WTC11 (cell line): ENCODE measurements at regions not wholly inside any gene's neighbourhood (a gene's known extent, or its start where the extent isn't known, plus 50 kb on each side); places are given as distances from the start of the nearest gene placed in this dataset.

Experiments
- ATAC-seq: fragments of 200-7000 bp; cut with Tn5 transposase; 2 replicates; pipeline ENCODE4 v1.10.0; 2021; ENCODE audit warnings: mild to moderate bottlenecking, moderate library complexity
- CTCF ChIA-PET: fragments of 300-600 bp; sonication (Branson Sonifier 250); formaldehyde crosslinking; loops from one replicate; lab custom pipeline; 2021; ENCODE audit warnings: antibody characterized with exemption; lab: Charles Lee
- POLR2A ChIA-PET: fragments of 350-600 bp; sonication (Branson Sonifier 250); formaldehyde crosslinking; loops from one replicate; lab custom pipeline; 2021; ENCODE audit warnings: antibody characterized with exemption; lab: Charles Lee
- DNase-seq: peaks from one replicate; pipeline ENCODE4 v3.0.0; 2021; ENCODE audit warnings: low spot score
- H3K27ac Mint-ChIP-seq: 2 replicates; pipeline ENCODE4 v1.8.0; 2021; ENCODE audit warnings: mixed read lengths
- H3K27me3 Mint-ChIP-seq: 2 replicates; pipeline ENCODE4 v1.8.0; 2021; ENCODE audit warnings: low read depth, mild to moderate bottlenecking, moderate library complexity, mixed read lengths
- H3K36me3 Mint-ChIP-seq: 2 replicates; pipeline ENCODE4 v1.8.0; 2021; ENCODE audit warnings: mixed read lengths
- H3K4me1 Mint-ChIP-seq: 2 replicates; pipeline ENCODE4 v1.8.0; 2022; ENCODE audit warnings: mixed read lengths
- H3K4me3 Mint-ChIP-seq: 2 replicates; pipeline ENCODE4 v1.8.0; 2021; ENCODE audit warnings: mild to moderate bottlenecking, moderate library complexity, mixed read lengths
- H3K9me3 Mint-ChIP-seq: 2 replicates; pipeline ENCODE4 v1.8.0; 2021; ENCODE audit warnings: mixed read lengths
- ATF6 ChIP-seq: sonication (generic); formaldehyde crosslinking; IDR thresholded peaks from 2 replicates; pipeline ENCODE4 v1.8.1; 2023; ENCODE audit warnings: mild to moderate bottlenecking, missing genetic modification reagents
- CREB1 ChIP-seq: sonication (generic); formaldehyde crosslinking; IDR thresholded peaks from 2 replicates; pipeline ENCODE4 v1.8.0; 2023; ENCODE audit warnings: mild to moderate bottlenecking, missing genetic modification reagents
- CREM ChIP-seq: sonication (generic); formaldehyde crosslinking; IDR thresholded peaks from 2 replicates; pipeline ENCODE4 v1.8.1; 2022; ENCODE audit warnings: mild to moderate bottlenecking, missing genetic modification reagents, moderate library complexity
- FOXJ3 ChIP-seq: sonication (generic); formaldehyde crosslinking; IDR thresholded peaks from 2 replicates; pipeline ENCODE4 v1.9.0; 2021; ENCODE audit warnings: missing genetic modification reagents, mild to moderate bottlenecking, borderline replicate concordance
- FOXP1 ChIP-seq: sonication (generic); formaldehyde crosslinking; IDR thresholded peaks from 2 replicates; pipeline ENCODE4 v1.8.0; 2022; ENCODE audit warnings: missing genetic modification reagents, mild to moderate bottlenecking, moderate library complexity, borderline replicate concordance
- GABPB1 ChIP-seq: sonication (generic); formaldehyde crosslinking; IDR thresholded peaks from 2 replicates; pipeline ENCODE4 v1.8.1; 2023; ENCODE audit warnings: mild to moderate bottlenecking, missing genetic modification reagents
- GRHL2 ChIP-seq: fragments of 250-450 bp; sonication (Bioruptor Pico); IDR thresholded peaks from 2 replicates; pipeline ENCODE4 v1.8.0; 2022; ENCODE audit warnings: mild to moderate bottlenecking, moderate library complexity; ENCODE audit not compliant: insufficient replicate concordance, severe bottlenecking
- HMGA2 ChIP-seq: fragments of 250-450 bp; sonication (Bioruptor Pico); IDR thresholded peaks from 2 replicates; pipeline ENCODE4 v1.4.0; 2021; ENCODE audit warnings: mild to moderate bottlenecking, moderate library complexity
- IRF2 ChIP-seq: sonication (generic); formaldehyde crosslinking; IDR thresholded peaks from 2 replicates; pipeline ENCODE4 v1.8.0; 2022; ENCODE audit warnings: low read depth, missing genetic modification reagents, borderline replicate concordance
- JUN ChIP-seq: sonication (generic); formaldehyde crosslinking; IDR thresholded peaks from 2 replicates; pipeline ENCODE4 v1.8.0; 2023; ENCODE audit warnings: mild to moderate bottlenecking, missing genetic modification reagents
- KAT7 ChIP-seq: sonication (generic); formaldehyde crosslinking; IDR thresholded peaks from 2 replicates; pipeline ENCODE4 v1.8.1; 2023; ENCODE audit warnings: missing genetic modification reagents, mild to moderate bottlenecking, borderline replicate concordance
- NFATC4 ChIP-seq: fragments of 250-450 bp; sonication (Bioruptor Pico); IDR thresholded peaks from 2 replicates; pipeline ENCODE4 v1.9.0; 2021; ENCODE audit warnings: mild to moderate bottlenecking
- RELA ChIP-seq: sonication (generic); formaldehyde crosslinking; IDR thresholded peaks from 2 replicates; pipeline ENCODE4 v1.8.1; 2022; ENCODE audit warnings: missing genetic modification reagents, mild to moderate bottlenecking, borderline replicate concordance
- RORB ChIP-seq: fragments of 250-450 bp; sonication (Bioruptor Pico); IDR thresholded peaks from 2 replicates; pipeline ENCODE4 v1.9.0; 2021; ENCODE audit warnings: mild to moderate bottlenecking
- TCF7 ChIP-seq: sonication (generic); formaldehyde crosslinking; IDR thresholded peaks from 2 replicates; pipeline ENCODE4 v1.8.0; 2022; ENCODE audit warnings: mild to moderate bottlenecking, low read depth, missing genetic modification reagents, moderate library complexity
- TEAD4 ChIP-seq: sonication (generic); formaldehyde crosslinking; IDR thresholded peaks from 2 replicates; pipeline ENCODE4 v1.8.0; 2022; ENCODE audit warnings: mild to moderate bottlenecking, missing genetic modification reagents
- TP53 ChIP-seq: sonication (generic); formaldehyde crosslinking; IDR thresholded peaks from 2 replicates; pipeline ENCODE4 v1.8.1; 2023; ENCODE audit warnings: mild to moderate bottlenecking, missing genetic modification reagents
- ZBTB21 ChIP-seq: sonication (generic); formaldehyde crosslinking; IDR thresholded peaks from 2 replicates; pipeline ENCODE4 v1.8.1; 2023; ENCODE audit warnings: mild to moderate bottlenecking, missing genetic modification reagents, borderline replicate concordance
- ZNF263 ChIP-seq: sonication (generic); formaldehyde crosslinking; IDR thresholded peaks from 2 replicates; pipeline ENCODE4 v1.8.1; 2022; ENCODE audit warnings: low read depth, mild to moderate bottlenecking, moderate library complexity, missing genetic modification reagents
- ZNF423 ChIP-seq: fragments of 250-450 bp; sonication (Bioruptor Pico); IDR thresholded peaks from 2 replicates; pipeline ENCODE4 v2.1.2; 2022; ENCODE audit warnings: mild to moderate bottlenecking, moderate library complexity
- ZNF425 ChIP-seq: fragments of 250-450 bp; sonication (Bioruptor Pico); conservative IDR thresholded peaks from 2 replicates; pipeline ENCODE4 v1.9.0; 2021; ENCODE audit warnings: mild to moderate bottlenecking
- ZNF671 ChIP-seq: fragments of 250-450 bp; sonication (Bioruptor Pico); IDR thresholded peaks from 2 replicates; pipeline ENCODE4 v1.8.0; 2021; ENCODE audit warnings: mild to moderate bottlenecking
- TF ChIP-seq, protein P1 (sequence below): sonication (generic); formaldehyde crosslinking; conservative IDR thresholded peaks from 2 replicates; pipeline ENCODE4 v1.8.1; 2022; ENCODE audit warnings: mild to moderate bottlenecking, missing genetic modification reagents
- TF ChIP-seq, protein P2 (sequence below): sonication (generic); formaldehyde crosslinking; conservative IDR thresholded peaks from 2 replicates; pipeline ENCODE4 v1.8.1; 2023; ENCODE audit warnings: mild to moderate bottlenecking, low read depth, missing genetic modification reagents, moderate library complexity
- TF ChIP-seq, protein P3 (sequence below): sonication (generic); formaldehyde crosslinking; IDR thresholded peaks from 2 replicates; pipeline ENCODE4 v1.8.1; 2022; ENCODE audit warnings: mild to moderate bottlenecking, moderate library complexity, missing genetic modification reagents
- TF ChIP-seq, protein P4 (sequence below): sonication (generic); formaldehyde crosslinking; IDR thresholded peaks from 2 replicates; pipeline ENCODE4 v1.8.0; 2023; ENCODE audit warnings: missing genetic modification reagents

- Mint-ChIP-seq H3K4me3 (no peak overlapping the region), H3K27me3 (no peaks in the 10 kb centered on the region), H3K4me1 (peaks cover 39% of the 10 kb centered on the region), H3K27ac (peak overlapping the region; percentile 26; the same call in 1 of the 2 replicates), H3K9me3 (peaks cover 5% of the 10 kb centered on the region), H3K36me3 (no peaks in the 10 kb centered on the region)
- CTCF ChIA-PET = interaction anchor here (0.7 to 1.6 kb wide), 5 partner anchors 20 to 176 kb away, joined by 3 to 15 read pairs (median 5); no protein-coding TSS in a partner anchor
- ATAC-seq (no peak), DNase-seq (no peak)
- POLR2A ChIA-PET = interaction anchor here (0.6 to 1.1 kb wide), 2 partner anchors 60 to 97 kb away, joined by 3 to 4 read pairs; partner anchors contain the start of gene RNF144B
- TF ChIP-seq, protein P1, sequence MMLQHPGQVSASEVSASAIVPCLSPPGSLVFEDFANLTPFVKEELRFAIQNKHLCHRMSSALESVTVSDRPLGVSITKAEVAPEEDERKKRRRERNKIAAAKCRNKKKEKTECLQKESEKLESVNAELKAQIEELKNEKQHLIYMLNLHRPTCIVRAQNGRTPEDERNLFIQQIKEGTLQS (CRISPR knock-in tag) = no peak
- TF ChIP-seq IRF2 (CRISPR knock-in tag) (no peak), ZNF425 (CRISPR knock-in tag) (no peak), RORB (CRISPR knock-in tag) (no peak), GRHL2 (CRISPR knock-in tag) (no peak), RELA (no peak), FOXP1 (CRISPR knock-in tag) (no peak), TP53 (CRISPR knock-in tag) (no peak), JUN (CRISPR knock-in tag) (no peak), ZNF423 (CRISPR knock-in tag) (no peak), ZBTB21 (CRISPR knock-in tag) (no peak), HMGA2 (CRISPR knock-in tag) (no peak), TEAD4 (CRISPR knock-in tag) (no peak)
- TF ChIP-seq, protein P2, sequence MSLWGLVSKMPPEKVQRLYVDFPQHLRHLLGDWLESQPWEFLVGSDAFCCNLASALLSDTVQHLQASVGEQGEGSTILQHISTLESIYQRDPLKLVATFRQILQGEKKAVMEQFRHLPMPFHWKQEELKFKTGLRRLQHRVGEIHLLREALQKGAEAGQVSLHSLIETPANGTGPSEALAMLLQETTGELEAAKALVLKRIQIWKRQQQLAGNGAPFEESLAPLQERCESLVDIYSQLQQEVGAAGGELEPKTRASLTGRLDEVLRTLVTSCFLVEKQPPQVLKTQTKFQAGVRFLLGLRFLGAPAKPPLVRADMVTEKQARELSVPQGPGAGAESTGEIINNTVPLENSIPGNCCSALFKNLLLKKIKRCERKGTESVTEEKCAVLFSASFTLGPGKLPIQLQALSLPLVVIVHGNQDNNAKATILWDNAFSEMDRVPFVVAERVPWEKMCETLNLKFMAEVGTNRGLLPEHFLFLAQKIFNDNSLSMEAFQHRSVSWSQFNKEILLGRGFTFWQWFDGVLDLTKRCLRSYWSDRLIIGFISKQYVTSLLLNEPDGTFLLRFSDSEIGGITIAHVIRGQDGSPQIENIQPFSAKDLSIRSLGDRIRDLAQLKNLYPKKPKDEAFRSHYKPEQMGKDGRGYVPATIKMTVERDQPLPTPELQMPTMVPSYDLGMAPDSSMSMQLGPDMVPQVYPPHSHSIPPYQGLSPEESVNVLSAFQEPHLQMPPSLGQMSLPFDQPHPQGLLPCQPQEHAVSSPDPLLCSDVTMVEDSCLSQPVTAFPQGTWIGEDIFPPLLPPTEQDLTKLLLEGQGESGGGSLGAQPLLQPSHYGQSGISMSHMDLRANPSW (CRISPR knock-in tag) = no peak
Observed at GRCh38 chr6:18326980-18327379, 60.2 kb upstream of the RNF144B start.

GRCh38 chr6:18326001-18326400 lies 61.1 kb upstream of the RNF144B start:
- Mint-ChIP-seq H3K4me3 (no peak overlapping the region), H3K36me3 (no peaks in the 10 kb centered on the region), H3K9me3 (peaks cover 3% of the 10 kb centered on the region), H3K27ac (no peak overlapping the region), H3K4me1 (peaks cover 39% of the 10 kb centered on the region), H3K27me3 (no peaks in the 10 kb centered on the region)
- CTCF ChIA-PET = interaction anchor here (1.0 kb wide), 1 partner anchor 184 kb away, joined by 3 read pairs; no protein-coding TSS in a partner anchor
- no peak for DNase-seq
- POLR2A ChIA-PET = no interaction called here
- no peak for ATAC-seq
- TF ChIP-seq ZNF263 (CRISPR knock-in tag) (no peak), GABPB1 (no peak), ZNF671 (CRISPR knock-in tag) (no peak), KAT7 (CRISPR knock-in tag) (no peak), NFATC4 (no peak), JUN (CRISPR knock-in tag) (no peak), CREB1 (CRISPR knock-in tag) (no peak), TCF7 (no peak), ATF6 (no peak), TEAD4 (CRISPR knock-in tag) (no peak), FOXJ3 (CRISPR knock-in tag) (no peak), RELA (no peak), CREM (CRISPR knock-in tag) (no peak), IRF2 (CRISPR knock-in tag) (no peak)
- TF ChIP-seq, protein P3, sequence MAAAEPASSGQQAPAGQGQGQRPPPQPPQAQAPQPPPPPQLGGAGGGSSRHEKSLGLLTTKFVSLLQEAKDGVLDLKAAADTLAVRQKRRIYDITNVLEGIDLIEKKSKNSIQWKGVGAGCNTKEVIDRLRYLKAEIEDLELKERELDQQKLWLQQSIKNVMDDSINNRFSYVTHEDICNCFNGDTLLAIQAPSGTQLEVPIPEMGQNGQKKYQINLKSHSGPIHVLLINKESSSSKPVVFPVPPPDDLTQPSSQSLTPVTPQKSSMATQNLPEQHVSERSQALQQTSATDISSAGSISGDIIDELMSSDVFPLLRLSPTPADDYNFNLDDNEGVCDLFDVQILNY = no peak
- TF ChIP-seq, protein P4, sequence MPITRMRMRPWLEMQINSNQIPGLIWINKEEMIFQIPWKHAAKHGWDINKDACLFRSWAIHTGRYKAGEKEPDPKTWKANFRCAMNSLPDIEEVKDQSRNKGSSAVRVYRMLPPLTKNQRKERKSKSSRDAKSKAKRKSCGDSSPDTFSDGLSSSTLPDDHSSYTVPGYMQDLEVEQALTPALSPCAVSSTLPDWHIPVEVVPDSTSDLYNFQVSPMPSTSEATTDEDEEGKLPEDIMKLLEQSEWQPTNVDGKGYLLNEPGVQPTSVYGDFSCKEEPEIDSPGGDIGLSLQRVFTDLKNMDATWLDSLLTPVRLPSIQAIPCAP = no peak
